GM21515 (cell line): ENCODE measurements at regions not wholly inside any gene's neighbourhood (a gene's known extent, or its start where the extent isn't known, plus 50 kb on each side); places are given as distances from the start of the nearest gene placed in this dataset.
"Not testable (repeated sequence)": the region's sequence is repeated elsewhere in the genome, so short reads cannot be mapped to it uniquely, and the experiment has no call there.

Source experiments
- ATAC-seq: cut with Tn5 transposase; IDR thresholded peaks from one replicate; pipeline ENCODE4 v1.9.1; 2021; ENCODE audit not compliant: unreplicated experiment

GRCh38 chr2:237240252-237240651 lies 154.6 kb downstream of the COPS8 start:
- ATAC-seq: no peak

GRCh38 chr2:237240868-237241267 lies 155.2 kb downstream of the COPS8 start:
- not testable (repeated sequence) for ATAC-seq

GRCh38 chr2:237242091-237242536 lies 156.4 kb downstream of the COPS8 start:
- no peak for ATAC-seq

- no peak for ATAC-seq
Measured at GRCh38 chr2:237243487-237243886, 157.8 kb downstream of the COPS8 start.

GRCh38 chr2:237244178-237244577 lies 158.5 kb downstream of the COPS8 start:
- ATAC-seq: no peak

- no peak for ATAC-seq
Measured at GRCh38 chr2:237244976-237245646, 159.4 kb downstream of the COPS8 start.

- ATAC-seq: no peak
Measured at GRCh38 chr2:237250599-237250998, 163.4 kb downstream of the COL6A3 start.

- no peak for ATAC-seq
Measured at GRCh38 chr2:237251986-237252385, 162.0 kb downstream of the COL6A3 start.

- ATAC-seq: no peak
Measured at GRCh38 chr2:237253046-237253702, 160.8 kb downstream of the COL6A3 start.

GRCh38 chr2:237254369-237254861 lies 159.5 kb downstream of the COL6A3 start:
- ATAC-seq: no peak

GRCh38 chr2:237254911-237255578 lies 158.9 kb downstream of the COL6A3 start:
- no peak for ATAC-seq

- no peak for ATAC-seq
Measured at GRCh38 chr2:237256887-237257286, 157.1 kb downstream of the COL6A3 start.

GRCh38 chr2:237257471-237257951 lies 156.5 kb downstream of the COL6A3 start:
- no peak for ATAC-seq

- ATAC-seq: no peak
Measured at GRCh38 chr2:237258116-237258515, 155.8 kb downstream of the COL6A3 start.

GRCh38 chr2:237258615-237259014 lies 155.3 kb downstream of the COL6A3 start:
- no peak for ATAC-seq

- ATAC-seq: no peak
Measured at GRCh38 chr2:237259201-237259600, 154.8 kb downstream of the COL6A3 start.

GRCh38 chr2:237260039-237260620 lies 153.8 kb downstream of the COL6A3 start:
- no peak for ATAC-seq

GRCh38 chr2:237260686-237261085 lies 153.3 kb downstream of the COL6A3 start:
- no peak for ATAC-seq

GRCh38 chr2:237261327-237261726 lies 152.6 kb downstream of the COL6A3 start:
- no peak for ATAC-seq

- no peak for ATAC-seq
Measured at GRCh38 chr2:237262838-237263771, 150.9 kb downstream of the COL6A3 start.
